Fibroblast of lung (primary cell): ENCODE measurements at regions not wholly inside any gene's neighbourhood (a gene's known extent, or its start where the extent isn't known, plus 50 kb on each side); places are given as distances from the start of the nearest gene placed in this dataset.

Experiments used
- DNase-seq, 2 donors: peaks; one replicate each; pipeline versions ENCODE4 v3.0.0 to v3.0.0-alpha.2; 2010; ENCODE audit warnings: low read depth in 2 of 2
- H2AFZ ChIP-seq: 2 replicates; pipeline ENCODE4 v1.5.1; 2012; ENCODE audit warnings: low read length, control low read depth, inconsistent platforms
- H3K27ac ChIP-seq: 2 replicates; pipeline ENCODE4 v1.5.1; 2011; ENCODE audit warnings: low read length, control low read depth; ENCODE audit not compliant: insufficient read depth
- H3K27me3 ChIP-seq: 2 replicates; pipeline ENCODE4 v1.5.1; 2011; ENCODE audit warnings: mild to moderate bottlenecking, low read length; ENCODE audit not compliant: control insufficient read depth, insufficient read depth
- H3K36me3 ChIP-seq: 2 replicates; pipeline ENCODE4 v1.5.1; 2011; ENCODE audit warnings: low read length; ENCODE audit not compliant: control insufficient read depth, insufficient read depth
- H3K4me1 ChIP-seq: 2 replicates; pipeline ENCODE4 v1.5.1; 2011; ENCODE audit warnings: low read length; ENCODE audit not compliant: control insufficient read depth, insufficient read depth; ENCODE audit errors: extremely low read depth
- H3K4me2 ChIP-seq: 2 replicates; pipeline ENCODE4 v1.5.1; 2011; ENCODE audit warnings: low read length, control low read depth; ENCODE audit not compliant: insufficient read depth; ENCODE audit errors: extremely low read depth
- H3K4me3 ChIP-seq, 4 experiments: fragments of 200-600 bp in 1 of 4; sonication (generic) in 1 of 4; replicated peaks in 1 of 4; 2 replicates each; pipeline ENCODE4 v1.5.1; 2011 to 2016; ENCODE audit warnings: low read length in 4 of 4, low read depth in 3 of 4, mild to moderate bottlenecking in 3 of 4, control low read depth in 2 of 4, inconsistent platforms in 1 of 4, mixed read lengths in 1 of 4; ENCODE audit not compliant: insufficient read depth in 1 of 4; ENCODE audit errors: control extremely low read depth in 1 of 4
- H3K79me2 ChIP-seq: 2 replicates; pipeline ENCODE4 v1.5.1; 2012; ENCODE audit warnings: mild to moderate bottlenecking, low read length, inconsistent platforms; ENCODE audit not compliant: control insufficient read depth, insufficient read depth
- H3K9ac ChIP-seq: 2 replicates; pipeline ENCODE4 v1.5.1; 2011; ENCODE audit warnings: mild to moderate bottlenecking, low read length, control low read depth; ENCODE audit not compliant: insufficient read depth
- H3K9me3 ChIP-seq: 2 replicates; pipeline ENCODE4 v1.5.1; 2012; ENCODE audit warnings: low read depth, low read length; ENCODE audit not compliant: control insufficient read depth, insufficient read depth
- H4K20me1 ChIP-seq: 2 replicates; pipeline ENCODE4 v1.5.1; 2011; ENCODE audit warnings: low read length; ENCODE audit not compliant: control insufficient read depth, insufficient read depth; ENCODE audit errors: extremely low read depth
- CTCF ChIP-seq, 2 donors: IDR thresholded peaks in 1 of 2; conservative IDR thresholded peaks in 1 of 2; 1 replicate in 1 of 2; 2 replicates in 1 of 2; pipeline ENCODE4 v1.5.1; 2011 to 2012; ENCODE audit warnings: low read length in 2 of 2, control low read depth in 1 of 2, inconsistent platforms in 1 of 2, low read depth in 1 of 2, mild to moderate bottlenecking in 1 of 2
- EZH2 ChIP-seq: IDR thresholded peaks from 2 replicates; pipeline ENCODE4 v1.5.1; 2012; ENCODE audit warnings: low read length, control low read depth, mild to moderate bottlenecking; ENCODE audit errors: missing control alignments

GRCh38 chr10:100669616-100670015 lies 75.8 kb upstream of the PAX2 start:
- H3K4me2 ChIP-seq: no peak overlapping the region
- TF ChIP-seq CTCF (conservative IDR thresholded peaks at IDR 0.05 in 1 of 2, IDR thresholded peaks at IDR 0.05 in 1 of 2; ENCODE audit: low read depth in 1 of 2, low read length in 2 of 2) (no peak), EZH2 (no peak)

GRCh38 chr10:100670368-100670767 lies 75.0 kb upstream of the PAX2 start:
- Histone ChIP-seq H3K27ac (no peak overlapping the region), H3K9ac (no peak overlapping the region), H3K9me3 (no peaks in the 10 kb centered on the region), H3K79me2 (no peaks in the 10 kb centered on the region), H3K27me3 (peaks cover 28% of the 10 kb centered on the region), H2AFZ (no peak overlapping the region), H3K4me3 (no peak overlapping the region), H4K20me1 (no peaks in the 10 kb centered on the region), H3K36me3 (no peaks in the 10 kb centered on the region), H3K4me1 (no peaks in the 10 kb centered on the region), H3K4me2 (no peak overlapping the region)
- TF ChIP-seq CTCF (conservative IDR thresholded peaks at IDR 0.05 in 1 of 2, IDR thresholded peaks at IDR 0.05 in 1 of 2; ENCODE audit: low read depth in 1 of 2, low read length in 2 of 2) (no peak), EZH2 (no peak)
- DNase-seq: no peak

More at GRCh38 chr10:100669616-100670015, 75.8 kb upstream of the PAX2 start:
- Histone ChIP-seq H3K9me3 (no peaks in the 10 kb centered on the region), H3K36me3 (no peaks in the 10 kb centered on the region), H3K79me2 (no peaks in the 10 kb centered on the region), H4K20me1 (no peaks in the 10 kb centered on the region), H3K27me3 (peaks cover 28% of the 10 kb centered on the region), H3K4me3 (no peak overlapping the region), H2AFZ (no peak overlapping the region), H3K4me1 (no peaks in the 10 kb centered on the region), H3K27ac (no peak overlapping the region), H3K9ac (no peak overlapping the region)
- no peak for DNase-seq

DNA sequence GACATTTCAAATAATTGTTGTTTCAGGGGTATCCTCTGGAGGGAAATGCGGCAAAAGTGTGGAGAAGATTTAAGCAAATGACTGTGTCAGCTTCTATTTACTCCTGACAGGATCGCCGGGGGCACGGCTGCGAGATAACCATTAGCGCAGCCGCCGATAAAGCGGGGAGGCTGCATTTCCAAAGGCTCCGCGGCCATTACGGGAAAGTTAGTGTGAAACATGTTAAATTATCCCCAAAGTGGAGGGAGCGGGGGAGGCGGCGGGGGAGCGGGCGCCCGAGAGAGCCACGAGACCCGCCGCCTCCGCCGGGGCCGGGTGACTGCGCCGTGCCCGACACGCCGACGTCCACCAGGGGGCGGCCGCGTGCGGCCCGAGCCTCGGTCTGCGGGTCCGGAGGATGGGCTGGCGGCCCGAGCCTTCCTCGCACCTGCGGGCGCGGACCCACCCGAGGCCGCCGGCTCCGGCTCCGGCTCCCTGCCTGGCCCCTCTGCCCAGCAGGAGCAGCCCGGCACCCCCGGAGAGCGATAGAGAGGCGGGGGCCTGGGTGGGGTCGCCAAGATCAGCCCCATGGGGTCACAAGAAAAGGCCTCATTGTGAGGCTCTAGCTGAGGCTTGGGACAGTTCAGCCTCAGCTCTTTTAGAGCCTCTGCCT lies 74.4 kb upstream of the PAX2 start:
- Histone ChIP-seq H4K20me1 (no peaks in the 10 kb centered on the region), H3K27me3 (peaks cover 28% of the 10 kb centered on the region), H3K27ac (no peak overlapping the region), H3K9ac (no peak overlapping the region), H3K4me2 (no peak overlapping the region), H2AFZ (no peak overlapping the region), H3K79me2 (no peaks in the 10 kb centered on the region), H3K4me1 (no peaks in the 10 kb centered on the region), H3K36me3 (no peaks in the 10 kb centered on the region), H3K9me3 (no peaks in the 10 kb centered on the region), H3K4me3 (no peak overlapping the region)
- TF ChIP-seq CTCF (conservative IDR thresholded peaks at IDR 0.05 in 1 of 2, IDR thresholded peaks at IDR 0.05 in 1 of 2; ENCODE audit: low read depth in 1 of 2, low read length in 2 of 2): peak; percentile 26 to 39
- no peak for TF ChIP-seq EZH2
- DNase-seq: no peak
